GM21526 (cell line): ENCODE measurements at regions not wholly inside any gene's neighbourhood (a gene's known extent, or its start where the extent isn't known, plus 50 kb on each side); places are given as distances from the start of the nearest gene placed in this dataset.

Experiments
- ATAC-seq: cut with Tn5 transposase; IDR thresholded peaks from one replicate; pipeline ENCODE4 v1.9.1; 2021; ENCODE audit warnings: moderate library complexity; ENCODE audit not compliant: unreplicated experiment, low FRiP score

DNA sequence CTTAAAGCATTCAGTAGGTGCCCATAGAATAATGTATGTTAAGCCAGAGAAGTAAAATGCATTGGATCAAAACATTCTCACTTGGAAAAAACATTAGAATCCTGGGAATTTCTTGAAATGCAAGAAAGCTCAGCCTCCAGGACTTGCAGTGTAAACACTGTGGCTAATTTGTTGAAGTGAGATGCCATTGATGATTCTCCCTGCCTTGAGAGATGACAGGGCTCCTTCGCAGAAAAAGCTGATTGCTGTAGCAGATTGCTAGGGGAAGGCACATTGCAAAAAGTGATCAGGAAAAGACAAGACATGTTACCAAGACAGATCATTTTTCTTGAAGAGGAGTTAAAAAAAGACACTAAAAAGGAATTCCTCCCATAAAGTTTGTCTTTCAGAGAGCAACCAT lies 204.2 kb upstream of the HMGA2 start:
- no peak for ATAC-seq

DNA sequence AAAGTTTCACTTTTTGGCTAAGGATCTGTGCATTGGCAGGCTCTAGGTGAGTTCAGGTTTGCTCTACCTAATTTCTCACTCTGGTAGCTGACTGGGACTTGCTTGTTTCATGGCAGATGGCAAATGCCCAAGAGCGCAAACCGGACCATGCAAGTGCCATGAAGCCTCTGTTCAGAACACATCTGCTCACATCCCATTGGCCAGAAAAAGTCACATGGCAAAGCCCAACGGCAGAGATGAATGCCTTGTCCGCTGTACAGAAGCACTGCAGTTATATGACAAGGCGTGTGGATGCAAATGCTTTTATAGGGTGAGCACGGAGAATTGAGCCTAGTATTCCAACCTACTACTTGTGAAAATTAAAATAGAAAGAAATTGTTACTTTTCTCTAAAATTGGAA lies 202.2 kb upstream of the HMGA2 start:
- no peak for ATAC-seq

DNA sequence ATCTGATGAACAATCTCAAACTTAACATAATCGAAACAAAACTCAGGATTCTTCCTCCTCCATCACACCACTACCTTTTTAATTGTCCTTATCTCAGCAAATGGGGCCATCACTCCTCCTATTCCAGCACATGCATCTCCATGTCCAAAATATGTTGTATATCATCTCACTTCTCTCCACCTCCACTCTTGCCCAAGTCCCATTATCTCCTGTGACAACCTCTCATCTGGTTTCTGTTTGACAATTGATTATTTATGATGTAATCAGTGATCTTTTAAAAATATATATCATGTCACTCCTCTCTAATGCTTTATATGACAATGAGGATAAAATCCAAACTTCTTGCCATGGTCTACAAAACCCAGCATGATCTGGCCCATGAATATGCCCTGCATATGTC lies 200.8 kb upstream of the HMGA2 start:
- ATAC-seq, result no peak

DNA sequence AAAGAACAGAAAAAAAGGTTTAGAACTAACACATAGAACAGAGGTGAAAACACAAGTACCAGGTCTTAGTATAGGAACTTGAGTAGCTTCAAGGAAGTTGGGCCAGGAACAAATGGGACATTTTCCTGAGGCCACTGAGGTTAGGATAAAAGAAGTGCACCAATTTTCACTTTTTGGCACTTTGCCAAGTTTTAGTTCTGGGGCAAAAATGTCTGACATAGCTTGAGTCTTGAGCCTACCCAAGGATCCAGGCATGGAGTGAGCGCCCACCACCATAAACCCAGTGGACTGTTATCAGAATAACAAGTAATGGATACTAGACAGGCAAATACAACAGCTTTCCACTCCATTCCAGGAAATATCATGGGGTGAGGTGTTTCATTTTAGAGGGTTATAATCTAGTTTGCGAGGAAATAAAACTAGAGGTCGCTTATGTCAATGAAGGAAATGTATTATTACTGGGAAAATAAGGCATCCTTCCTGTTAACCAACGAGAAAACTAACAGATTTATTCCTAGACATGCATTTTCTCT lies 199.7 kb upstream of the HMGA2 start:
- ATAC-seq, result no peak

DNA sequence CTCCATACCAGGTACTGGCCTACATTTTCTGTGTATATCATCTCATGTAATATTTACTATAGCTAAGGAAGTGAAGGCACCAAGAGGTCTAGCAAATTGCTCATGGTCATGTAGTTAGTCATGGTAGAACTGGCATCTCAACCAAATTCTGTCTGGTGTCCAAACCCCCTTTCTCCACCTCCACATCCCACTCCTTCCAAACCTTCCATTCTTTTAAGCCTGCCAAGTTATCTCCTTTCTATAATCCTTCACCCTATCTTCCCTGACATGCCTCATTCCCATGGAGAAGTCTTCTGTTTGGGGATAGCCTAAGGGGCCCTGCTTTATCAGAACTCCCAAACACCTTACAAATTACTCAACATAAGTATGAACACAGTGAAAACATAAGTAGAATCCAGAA lies 196.2 kb upstream of the HMGA2 start:
- ATAC-seq, result no peak

DNA sequence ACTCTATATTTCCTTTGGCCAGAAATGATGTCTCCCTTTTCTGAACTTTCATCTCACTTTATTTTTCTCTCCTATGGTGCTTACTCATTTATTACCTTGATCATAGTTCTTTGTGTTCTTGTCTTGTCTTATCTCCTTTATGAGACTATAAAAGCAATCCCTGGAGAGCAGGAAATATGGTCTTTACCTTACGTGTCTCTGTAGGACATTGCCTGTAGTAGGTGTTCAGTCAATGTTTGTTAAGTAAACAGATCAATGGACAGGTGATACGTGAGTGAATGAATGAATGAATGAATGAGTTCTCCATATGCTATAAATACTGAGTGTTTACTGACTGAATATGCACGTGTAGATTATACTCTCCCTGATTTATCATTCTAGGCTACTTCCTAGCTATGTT lies 193.7 kb upstream of the HMGA2 start:
- ATAC-seq, result no peak

DNA sequence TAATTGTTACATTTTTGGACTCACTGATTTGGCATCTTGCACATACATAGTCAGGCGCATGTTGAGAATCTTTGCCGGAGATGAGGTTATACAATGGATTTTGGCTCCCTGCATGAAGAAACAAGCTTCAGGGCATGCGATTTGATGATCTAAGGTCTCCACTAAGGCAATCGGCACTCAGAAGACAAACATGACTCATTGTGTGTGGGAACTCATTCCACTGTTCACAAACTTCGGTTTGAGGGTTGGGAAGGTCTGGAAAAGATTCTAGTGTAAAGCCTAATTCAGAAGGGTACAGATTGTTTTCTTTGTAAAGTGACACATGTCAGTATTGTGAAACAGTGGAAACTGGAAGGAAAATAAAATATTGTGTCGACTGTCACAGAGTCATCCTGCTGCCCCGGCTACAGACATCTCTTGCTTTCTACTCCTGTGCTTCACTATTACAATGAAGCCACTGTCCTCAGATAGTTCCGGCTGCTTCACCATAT lies 192.6 kb upstream of the HMGA2 start:
- no peak for ATAC-seq

DNA sequence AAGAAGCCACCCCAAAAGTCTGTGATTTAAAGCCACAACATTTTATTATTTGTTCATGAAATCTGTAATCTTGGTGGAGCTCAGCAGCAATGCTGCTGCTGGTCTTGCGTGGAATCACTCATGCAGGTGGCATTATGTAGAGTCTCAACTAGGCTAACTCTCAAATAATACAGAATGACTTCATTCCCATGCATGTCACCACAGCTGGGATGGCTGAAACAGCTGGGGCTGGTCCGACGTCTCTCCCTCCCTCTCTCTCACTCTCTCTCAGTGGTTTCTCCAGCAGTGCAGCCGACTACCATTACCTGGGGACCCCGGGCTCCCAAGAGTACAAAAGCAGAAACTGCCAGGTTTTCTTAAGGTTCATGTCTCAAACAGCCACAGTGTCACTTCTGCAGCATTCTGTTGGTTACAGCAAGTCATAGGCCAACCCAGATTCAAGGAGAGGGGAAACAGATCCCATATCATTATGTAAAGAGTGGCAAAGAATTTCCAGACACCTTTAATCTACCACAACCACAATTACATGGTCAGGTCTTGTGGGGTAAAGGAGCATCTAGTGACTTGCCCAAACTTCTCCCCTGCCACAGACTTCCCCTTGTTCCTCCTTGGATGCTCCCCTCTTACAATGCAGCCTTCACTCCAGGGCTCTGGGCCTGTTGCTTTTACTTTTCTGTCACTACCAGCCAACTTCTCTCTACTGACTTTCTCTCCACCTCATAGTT lies 192.0 kb upstream of the HMGA2 start:
- no peak for ATAC-seq

DNA sequence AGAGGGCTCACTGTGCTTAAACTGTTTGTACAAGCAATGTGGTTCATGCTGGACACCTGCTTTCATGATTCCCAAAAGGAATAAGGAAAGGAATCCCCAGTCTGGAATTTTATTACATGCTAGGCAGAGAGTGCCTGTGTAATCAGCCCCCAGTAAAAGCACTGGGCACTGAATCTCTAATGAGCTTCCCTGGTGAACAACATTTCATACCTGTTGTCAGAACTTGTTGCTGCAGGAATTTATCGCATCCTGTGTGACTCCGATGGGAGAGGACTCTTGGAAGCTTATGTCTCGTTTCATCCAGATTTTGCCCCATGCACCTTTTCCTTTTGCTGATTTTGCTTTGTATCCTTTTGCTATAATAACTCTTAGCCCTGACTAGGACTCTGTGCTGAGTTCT lies 190.2 kb upstream of the HMGA2 start:
- ATAC-seq, result no peak

DNA sequence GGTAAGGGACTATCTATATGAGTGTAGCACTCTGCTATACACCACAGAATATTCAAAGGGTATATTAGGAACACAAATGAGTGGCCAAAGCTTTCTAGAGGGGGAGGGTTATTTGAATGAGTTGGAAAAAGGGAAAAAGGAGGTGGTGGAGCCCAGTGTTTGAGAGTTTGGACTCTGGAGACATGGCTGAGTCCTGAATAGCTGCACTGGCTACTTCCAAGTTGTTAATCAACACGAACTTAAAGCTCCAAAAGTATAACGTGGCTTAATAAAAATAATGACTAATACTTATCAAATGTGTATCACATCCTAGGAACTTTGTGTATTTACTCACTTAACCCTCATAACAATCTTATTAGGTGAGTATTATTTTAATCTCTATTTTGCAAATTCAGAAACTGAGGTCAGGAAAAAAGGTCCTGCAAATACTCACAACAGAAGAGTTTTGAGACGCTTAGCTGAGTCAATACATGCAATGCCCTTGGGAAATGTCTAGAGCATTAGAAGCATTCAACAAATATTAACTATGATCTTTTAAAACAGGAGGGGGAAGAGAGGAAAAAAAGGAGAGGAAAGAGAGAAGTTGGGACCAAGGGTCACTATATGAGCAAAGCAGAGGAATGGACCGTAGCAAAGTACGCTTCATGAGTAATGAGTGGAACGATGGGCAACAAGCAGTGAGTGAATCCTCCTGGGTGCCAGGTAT lies 189.5 kb upstream of the HMGA2 start:
- ATAC-seq, result no peak

DNA sequence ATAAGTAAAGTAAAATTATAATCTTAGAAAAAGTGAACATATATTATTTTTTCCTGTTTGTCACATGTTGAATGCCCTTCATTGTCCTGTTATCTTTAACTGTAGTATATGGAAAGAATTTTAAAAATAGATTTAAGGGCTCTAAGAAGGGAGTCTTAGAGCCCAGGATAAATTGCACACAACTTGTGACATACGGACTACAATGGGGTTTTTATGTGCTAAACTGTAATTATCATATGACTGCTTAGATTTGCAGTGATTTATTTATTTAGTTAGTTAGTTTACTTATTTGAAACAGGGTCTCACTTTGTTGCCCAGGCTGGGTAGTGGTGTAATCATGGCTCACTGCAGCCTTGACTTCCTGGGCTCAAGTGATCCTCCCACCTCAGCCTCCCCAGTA lies 187.8 kb upstream of the HMGA2 start:
- ATAC-seq, result no peak

DNA sequence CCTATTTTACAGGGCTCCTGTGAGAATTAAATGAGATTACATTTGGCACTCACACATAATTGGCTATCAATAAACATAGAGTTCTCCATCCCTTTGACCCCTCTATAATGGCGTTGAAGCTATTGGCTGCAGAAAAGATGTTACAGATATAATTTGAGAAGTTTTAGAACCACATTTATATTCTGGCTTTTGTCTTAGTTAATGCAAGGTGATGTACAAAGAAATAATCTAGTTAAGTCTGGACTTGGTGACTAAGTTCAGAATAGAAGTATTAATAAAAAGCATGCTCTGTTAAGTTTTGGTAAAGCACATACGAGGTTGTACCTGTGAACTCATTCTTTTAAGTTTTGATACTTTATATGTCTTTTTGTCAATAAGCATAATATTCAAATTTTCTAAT lies 187.1 kb upstream of the HMGA2 start:
- ATAC-seq, result no peak

DNA sequence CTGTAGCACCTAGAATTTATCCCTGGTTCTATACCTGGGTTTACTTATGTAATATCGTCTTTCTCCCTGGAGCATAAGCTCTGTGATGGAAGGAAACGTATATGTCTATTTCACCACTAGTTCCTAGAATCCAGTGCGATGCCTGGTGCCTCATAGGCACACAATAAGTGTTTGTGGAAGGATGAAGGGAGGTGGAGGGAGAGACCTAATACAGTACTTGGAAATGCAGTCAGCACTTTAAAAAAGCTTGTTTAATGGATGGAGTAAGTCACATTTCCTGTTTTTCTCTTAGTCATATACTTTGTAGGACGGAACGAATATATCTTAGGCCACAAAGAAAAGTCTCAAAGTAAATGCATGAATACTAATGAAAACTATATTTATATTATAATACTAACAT lies 186.5 kb upstream of the HMGA2 start:
- ATAC-seq, result no peak

DNA sequence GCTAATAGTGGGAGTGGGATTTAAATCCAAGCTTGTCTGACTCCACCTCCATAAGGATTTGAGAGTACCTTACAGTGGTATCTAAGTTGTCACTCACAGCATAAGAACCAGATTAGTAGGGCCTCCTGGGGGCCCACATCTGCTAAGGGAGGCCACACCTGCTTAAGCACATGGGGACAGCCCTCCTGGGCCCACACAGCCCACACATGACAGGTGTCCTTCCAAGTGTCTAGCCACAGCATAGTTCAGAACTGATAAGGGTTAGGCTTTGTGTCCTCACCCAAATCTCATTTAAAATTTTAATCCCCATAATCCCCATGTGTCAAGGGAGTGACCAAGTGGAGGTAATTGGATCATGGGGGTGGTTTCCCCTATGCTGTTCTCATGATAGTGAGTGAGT lies 186.0 kb upstream of the HMGA2 start:
- no peak for ATAC-seq

DNA sequence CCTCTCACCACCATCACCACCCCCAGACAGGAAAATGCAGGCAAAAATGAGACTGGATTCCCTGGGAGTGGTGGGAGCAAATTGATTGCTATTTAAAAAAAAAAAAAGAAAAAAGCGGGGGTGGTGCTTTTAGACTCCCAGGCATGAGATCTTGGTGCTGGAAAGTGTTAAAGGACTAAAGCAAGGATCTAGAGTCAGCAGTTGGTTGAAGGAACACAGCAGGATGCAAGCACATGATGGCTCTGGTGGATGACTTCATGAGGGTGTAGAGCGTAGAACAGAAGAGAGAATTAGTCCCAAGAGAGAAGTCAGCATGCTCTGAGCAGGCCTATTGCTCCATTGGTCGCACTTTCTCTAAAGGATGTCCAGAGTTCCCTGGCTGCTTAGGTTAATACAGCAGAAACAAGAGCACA lies 183.8 kb upstream of the HMGA2 start:
- no peak for ATAC-seq

DNA sequence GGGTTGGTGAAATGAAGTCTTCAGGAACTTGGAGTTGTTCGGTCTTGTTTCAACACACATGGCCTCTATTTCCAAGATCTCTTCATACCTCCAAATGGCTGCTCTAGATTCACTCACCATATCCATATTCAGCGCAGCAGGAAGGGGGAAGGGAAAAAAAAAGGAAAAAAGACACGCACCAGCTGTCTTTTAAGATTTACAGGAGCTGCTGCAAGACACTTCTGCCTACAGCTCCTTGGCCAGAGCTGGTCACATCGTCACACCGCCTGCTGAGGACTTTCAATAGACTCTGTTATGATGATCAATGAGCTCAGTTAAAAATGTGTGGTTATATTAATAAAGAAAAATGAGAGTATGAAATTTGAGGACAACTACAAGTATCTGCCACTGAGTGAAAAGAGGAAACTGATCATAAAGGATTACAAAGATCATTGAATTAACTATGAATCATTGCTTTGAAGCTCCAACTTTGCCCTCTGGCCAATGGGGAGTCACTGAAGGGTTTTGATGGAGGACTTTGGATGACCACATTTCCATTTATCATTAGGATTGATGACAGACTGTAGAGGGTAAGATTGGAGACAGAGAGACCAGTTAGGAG lies 182.1 kb upstream of the HMGA2 start:
- no peak for ATAC-seq

DNA sequence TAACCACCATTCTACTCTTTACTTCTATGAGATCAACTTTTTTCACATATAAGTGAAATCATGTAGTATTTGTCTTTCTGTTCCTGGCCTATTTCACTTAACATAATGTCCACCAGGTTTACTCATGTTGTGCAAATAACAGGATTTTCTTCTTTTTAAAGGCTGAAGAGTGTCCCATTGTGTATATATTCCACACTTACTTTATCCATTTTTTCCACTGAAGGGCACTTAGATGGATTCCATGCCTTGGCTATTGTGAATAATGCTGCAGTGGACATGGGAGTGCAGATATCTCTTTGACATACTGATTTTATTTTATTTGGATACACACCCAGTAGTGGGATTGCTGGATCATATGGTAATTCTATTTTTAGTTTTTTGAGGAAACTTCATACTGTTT lies 181.1 kb upstream of the HMGA2 start:
- no peak for ATAC-seq

DNA sequence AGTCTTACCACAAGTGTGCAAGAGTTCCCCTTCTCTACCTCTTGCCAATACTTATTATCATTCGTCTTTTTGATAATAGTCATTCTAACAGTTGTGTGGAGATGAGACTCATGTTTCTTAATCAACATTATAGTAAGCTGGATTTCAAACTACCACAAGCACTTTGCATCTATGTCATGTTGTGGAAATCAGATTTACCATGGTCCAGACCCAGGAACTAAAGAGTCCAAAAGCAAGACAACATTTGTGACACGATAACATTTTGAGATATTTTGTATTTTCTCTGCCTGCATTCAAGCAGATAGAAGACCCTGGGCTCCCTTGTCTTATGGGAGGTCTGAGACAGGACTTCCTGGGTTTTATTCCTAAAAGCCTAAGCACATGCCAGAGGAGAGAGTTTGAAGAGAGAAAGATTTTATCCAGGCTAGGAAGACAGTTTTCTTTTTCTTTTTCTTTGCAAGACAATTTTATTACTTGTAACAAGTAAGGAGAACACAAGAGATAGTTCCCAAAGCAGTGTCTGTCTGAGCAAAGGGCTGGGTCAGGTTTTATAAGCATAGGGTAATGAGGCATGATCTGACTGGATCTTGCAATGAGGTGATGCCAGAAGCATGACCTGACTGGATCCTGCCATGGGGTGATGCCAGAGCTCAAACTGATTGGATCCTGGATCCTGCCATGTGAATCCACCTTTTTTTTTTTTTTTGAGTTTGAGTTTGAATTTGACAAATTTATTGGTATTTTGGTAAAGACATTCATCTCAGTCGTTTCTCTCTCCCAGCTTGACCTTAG lies 180.5 kb upstream of the HMGA2 start:
- ATAC-seq, result no peak

DNA sequence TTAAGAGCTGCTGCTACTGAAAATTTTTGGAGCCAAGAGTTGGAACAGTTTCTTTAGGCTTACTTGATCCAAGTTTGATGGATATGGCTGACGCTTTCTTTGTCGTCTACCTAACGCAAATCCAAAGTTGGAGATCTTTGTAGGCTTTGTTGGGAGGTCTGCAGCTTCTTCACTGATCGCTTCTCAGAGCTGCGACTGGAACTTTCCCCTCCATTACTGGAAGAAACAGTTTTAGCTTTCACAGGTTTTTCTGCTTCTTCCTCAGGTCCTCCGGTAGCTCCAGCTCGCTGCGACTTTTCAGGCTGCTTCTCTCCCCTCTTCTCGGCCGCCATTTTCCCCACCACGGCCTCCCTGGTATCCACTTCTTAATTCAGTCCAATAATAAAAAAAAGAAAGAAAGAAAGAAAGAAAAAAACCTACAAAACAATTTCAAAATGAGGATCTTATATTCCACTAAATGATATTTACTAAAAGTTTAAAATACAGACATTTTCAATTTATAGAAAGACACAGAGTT lies 178.1 kb upstream of the HMGA2 start:
- ATAC-seq, result no peak

DNA sequence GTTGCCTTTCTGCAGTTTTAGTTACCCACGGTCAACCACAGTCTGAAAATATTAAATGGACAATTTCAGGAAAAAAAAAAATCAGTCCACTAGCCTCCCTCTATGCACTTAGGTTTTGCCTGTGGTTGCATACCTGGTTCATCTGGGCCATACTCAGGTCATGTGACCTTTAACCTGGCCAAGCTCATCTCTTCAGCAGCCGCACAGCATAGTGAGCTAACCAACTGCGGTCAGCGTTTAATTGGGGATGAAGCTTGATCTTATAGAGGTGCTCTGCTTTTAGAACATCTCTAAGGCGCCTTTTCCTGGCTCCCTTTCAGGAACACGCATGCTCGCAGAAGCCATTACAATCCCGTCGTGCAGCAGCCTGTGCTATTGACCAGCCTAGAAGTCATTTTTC lies 177.2 kb upstream of the HMGA2 start:
- no peak for ATAC-seq

DNA sequence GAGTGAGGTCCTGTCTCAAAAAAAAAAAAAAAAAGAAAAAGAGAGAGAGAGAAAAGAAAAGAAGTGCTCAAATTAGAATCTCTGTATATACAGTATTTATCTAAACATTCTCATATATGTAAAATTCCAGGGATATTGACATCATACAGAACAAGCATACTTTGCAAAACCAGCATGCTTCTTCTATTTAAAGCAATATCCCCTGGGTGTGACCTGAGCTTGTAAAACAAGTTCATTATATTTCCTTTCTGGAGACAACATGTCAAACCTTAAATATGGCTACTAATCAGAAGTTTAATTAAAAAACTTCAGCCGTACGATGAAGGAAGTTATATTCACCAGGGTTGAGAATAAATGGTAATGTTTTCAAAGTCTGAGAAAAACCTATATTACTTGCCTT lies 175.8 kb upstream of the HMGA2 start:
- ATAC-seq, result no peak
